RWPE1 (cell line): ENCODE measurements at regions not wholly inside any gene's neighbourhood (a gene's known extent, or its start where the extent isn't known, plus 50 kb on each side); places are given as distances from the start of the nearest gene placed in this dataset.

Source experiments
- CTCF ChIA-PET: fragments of 350-600 bp; sonication (Branson Sonifier 250); formaldehyde crosslinking; extraction: SDS; loops from one replicate; lab custom pipeline; 2021; lab: Yijun Ruan, JAX
- POLR2A ChIA-PET: fragments of 400-600 bp; formaldehyde crosslinking; extraction: SDS; loops from one replicate; lab custom pipeline; 2020; ENCODE audit warnings: antibody characterized with exemption; ENCODE audit not compliant: low non-redundant PET; lab: Yijun Ruan, JAX
- DNase-seq: peaks from one replicate; pipeline ENCODE4 v3.0.0; 2012; ENCODE audit warnings: low spot score
- H3K27ac ChIP-seq: fragments of 450-650 bp; 2 replicates; pipeline ENCODE4 v1.5.1; 2017
- TF ChIP-seq, protein P1 (sequence below): fragments of 450-650 bp; conservative IDR thresholded peaks from 2 replicates; pipeline ENCODE4 v1.5.1; 2017; ENCODE audit warnings: low read depth, mild to moderate bottlenecking

GRCh38 chr7:142408794-142409193 lies 150.9 kb upstream of the PRSS58 start:
- H3K27ac ChIP-seq = no peak overlapping the region
- POLR2A ChIA-PET = no interaction called here
- no peak for DNase-seq
- TF ChIP-seq, protein P1, sequence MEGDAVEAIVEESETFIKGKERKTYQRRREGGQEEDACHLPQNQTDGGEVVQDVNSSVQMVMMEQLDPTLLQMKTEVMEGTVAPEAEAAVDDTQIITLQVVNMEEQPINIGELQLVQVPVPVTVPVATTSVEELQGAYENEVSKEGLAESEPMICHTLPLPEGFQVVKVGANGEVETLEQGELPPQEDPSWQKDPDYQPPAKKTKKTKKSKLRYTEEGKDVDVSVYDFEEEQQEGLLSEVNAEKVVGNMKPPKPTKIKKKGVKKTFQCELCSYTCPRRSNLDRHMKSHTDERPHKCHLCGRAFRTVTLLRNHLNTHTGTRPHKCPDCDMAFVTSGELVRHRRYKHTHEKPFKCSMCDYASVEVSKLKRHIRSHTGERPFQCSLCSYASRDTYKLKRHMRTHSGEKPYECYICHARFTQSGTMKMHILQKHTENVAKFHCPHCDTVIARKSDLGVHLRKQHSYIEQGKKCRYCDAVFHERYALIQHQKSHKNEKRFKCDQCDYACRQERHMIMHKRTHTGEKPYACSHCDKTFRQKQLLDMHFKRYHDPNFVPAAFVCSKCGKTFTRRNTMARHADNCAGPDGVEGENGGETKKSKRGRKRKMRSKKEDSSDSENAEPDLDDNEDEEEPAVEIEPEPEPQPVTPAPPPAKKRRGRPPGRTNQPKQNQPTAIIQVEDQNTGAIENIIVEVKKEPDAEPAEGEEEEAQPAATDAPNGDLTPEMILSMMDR = no peak
- CTCF ChIA-PET = no interaction called here

- ChIA-PET CTCF (no interaction called here), POLR2A (no interaction called here)
- DNase-seq = no peak
- TF ChIP-seq, protein P1 = no peak
- H3K27ac ChIP-seq = no peak overlapping the region
Observed at GRCh38 chr7:142407939-142408570, 150.2 kb upstream of the PRSS58 start.

DNA sequence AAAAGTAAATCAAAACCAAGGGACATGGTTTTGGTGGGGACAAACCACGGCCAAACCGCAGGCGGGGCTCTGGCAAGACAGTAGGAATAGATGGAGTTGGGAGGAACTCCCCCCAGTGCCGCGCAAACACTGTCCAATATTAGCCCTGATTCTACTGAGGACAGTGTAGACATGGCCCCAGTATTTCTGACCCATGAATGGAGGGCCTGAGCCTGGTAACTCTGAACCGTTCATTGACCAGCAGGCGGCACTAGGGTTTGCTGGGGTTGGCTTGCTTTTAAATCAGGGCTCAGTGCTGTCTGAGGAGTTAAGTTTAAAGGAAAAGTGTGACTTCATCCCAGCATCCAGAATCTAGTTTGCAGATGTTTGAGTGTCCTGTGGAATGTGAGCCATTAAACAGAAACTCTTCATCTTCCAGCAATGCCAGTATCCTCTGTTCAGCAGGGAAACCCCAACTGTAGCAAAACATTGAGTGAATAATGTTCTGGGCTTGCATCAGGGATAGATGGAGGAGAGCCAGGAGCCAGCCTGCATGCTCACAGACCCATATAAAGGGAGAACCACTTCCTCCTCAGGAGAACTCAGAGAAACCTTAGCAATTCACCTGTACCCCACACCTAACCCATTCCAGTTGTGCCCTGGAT lies 147.4 kb upstream of the PRSS58 start:
- ChIA-PET CTCF (interaction anchor here (0.6 kb wide), 1 partner anchor 103 kb away, joined by 3 read pairs; no protein-coding TSS in a partner anchor), POLR2A (no interaction called here)
- TF ChIP-seq, protein P1 = no peak
- no peak overlapping the region for H3K27ac ChIP-seq
- DNase-seq = no peak

DNA sequence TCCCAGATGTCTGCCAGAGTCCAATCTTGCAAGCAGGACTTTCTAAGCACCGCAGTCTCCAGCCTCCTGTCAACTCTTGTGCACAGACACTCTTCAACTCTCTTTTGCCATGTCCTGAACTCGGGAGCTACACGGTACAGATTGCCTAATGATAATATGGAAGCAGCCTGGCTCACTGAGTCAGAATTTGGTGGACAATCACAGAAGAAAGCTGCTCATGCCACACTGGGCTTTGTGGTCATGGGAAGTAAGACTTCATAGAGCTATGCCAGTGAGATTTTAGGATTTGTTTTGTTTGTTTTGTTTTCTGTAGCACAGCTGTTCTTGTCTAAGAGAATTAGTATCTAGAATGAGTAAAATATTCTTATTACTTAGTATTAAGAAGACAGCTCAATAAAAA lies 144.1 kb upstream of the PRSS58 start:
- TF ChIP-seq, protein P1 = no peak
- no peak for DNase-seq
- CTCF ChIA-PET = interaction anchor here (0.7 to 1.2 kb wide), 2 partner anchors 17 to 57 kb away, joined by 3 to 5 read pairs; no protein-coding TSS in a partner anchor
- H3K27ac ChIP-seq = no peak overlapping the region
- POLR2A ChIA-PET = no interaction called here

- H3K27ac ChIP-seq = no peak overlapping the region
- TF ChIP-seq, protein P1 = no peak
- CTCF ChIA-PET = no interaction called here
- no peak for DNase-seq
- POLR2A ChIA-PET = no interaction called here
Observed at GRCh38 chr7:142400042-142400533, 142.2 kb upstream of the PRSS58 start.

GRCh38 chr7:142391191-142391992 lies 133.5 kb upstream of the PRSS58 start:
- DNase-seq = no peak
- H3K27ac ChIP-seq = no peak overlapping the region

More at GRCh38 chr7:142391191-142391992, 133.5 kb upstream of the PRSS58 start:
- TF ChIP-seq, protein P1 = no peak
- ChIA-PET CTCF (no interaction called here), POLR2A (no interaction called here)
